GM18520 (cell line): ENCODE measurements at regions not wholly inside any gene's neighbourhood (a gene's known extent, or its start where the extent isn't known, plus 50 kb on each side); places are given as distances from the start of the nearest gene placed in this dataset.
A peak's percentile ranks its signal among the peaks of the same experiment; 100 is the strongest.
"Not testable (repeated sequence)": the region's sequence is repeated elsewhere in the genome, so short reads cannot be mapped to it uniquely, and the experiment has no call there.

Experiments used
- ATAC-seq: cut with Tn5 transposase; IDR thresholded peaks from one replicate; pipeline ENCODE4 v1.9.1; 2021; ENCODE audit not compliant: unreplicated experiment

- ATAC-seq: no peak
Observed at GRCh38 chr6:140376209-140376608, 1001.8 kb upstream of the CITED2 start.

DNA sequence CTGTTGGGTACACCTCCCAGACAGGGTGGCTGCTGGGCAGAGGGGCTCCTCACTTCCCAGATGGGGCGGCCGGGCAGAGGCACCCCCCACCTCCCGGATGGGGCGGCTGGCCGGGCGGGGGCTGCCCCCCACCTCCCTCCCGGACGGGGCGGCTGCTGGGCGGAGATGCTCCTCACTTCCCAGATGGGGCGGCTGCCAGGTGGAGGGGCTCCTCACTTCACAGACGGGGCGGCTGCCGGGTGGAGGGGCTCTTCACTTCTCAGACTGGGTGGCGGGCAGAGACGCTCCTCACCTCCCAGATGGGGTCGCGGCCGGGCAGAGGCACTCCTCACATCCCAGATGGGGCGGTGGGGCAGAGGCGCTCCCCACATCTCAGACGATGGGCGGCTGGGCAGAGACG, 999.3 kb upstream of the CITED2 start:
- ATAC-seq: not testable (repeated sequence)

DNA sequence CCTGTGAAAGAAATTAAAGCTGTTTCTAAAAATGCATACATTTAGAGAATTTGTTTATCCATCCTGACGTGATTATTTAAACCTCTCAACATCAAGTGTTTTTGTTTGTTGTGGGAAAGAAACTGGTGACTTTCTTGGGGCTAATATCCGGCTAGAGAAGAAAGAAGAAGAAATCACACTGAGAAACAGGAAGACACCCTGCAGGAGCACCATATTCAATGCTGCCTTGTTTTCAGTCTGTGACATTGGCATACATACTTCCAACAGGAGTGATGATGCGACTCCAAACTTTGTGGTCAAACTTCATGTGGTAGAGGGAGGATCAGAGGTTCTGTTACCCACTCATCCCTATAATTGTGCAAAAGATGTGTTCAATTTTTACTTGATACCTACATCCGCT, 997.6 kb upstream of the CITED2 start:
- no peak for ATAC-seq

GRCh38 chr6:140370976-140371870, 996.8 kb upstream of the CITED2 start:
- ATAC-seq: no peak

DNA sequence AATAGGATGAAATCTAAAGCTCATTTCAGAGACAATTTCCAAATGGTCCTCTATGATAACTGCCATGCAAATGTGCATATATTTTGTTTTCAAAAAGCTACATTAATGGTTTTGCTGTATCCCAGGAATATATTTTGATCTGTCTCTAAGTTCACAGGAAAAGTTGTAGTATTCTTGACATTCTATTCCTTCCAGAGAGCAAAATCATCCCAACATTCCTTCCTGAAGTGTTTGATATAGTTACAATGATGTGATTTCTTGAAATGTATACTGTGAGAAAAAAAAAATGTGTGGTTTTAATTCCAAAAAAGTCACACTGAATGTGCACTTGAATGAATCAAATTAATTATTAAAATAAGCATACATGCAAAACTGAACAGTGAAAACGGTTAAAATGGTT, 996.0 kb upstream of the CITED2 start:
- no peak for ATAC-seq

DNA sequence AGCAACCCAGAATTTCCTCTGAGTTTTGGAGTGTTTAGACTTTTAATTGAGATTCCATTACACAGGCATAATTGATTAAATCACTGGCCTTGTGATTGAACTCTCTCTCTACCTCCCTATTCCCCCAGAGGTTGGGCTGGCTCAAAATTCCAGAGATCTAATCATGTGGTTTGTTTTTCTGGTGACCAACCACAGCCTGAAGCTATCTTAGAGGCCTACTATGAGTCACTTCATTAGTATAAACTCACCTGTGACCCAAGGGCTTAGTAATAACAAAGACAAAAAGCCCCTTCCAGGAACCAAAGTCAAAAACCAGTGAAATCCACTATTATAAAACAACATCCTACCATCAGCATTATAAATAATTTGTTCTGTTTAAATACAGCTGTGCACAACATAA, 992.5 kb upstream of the CITED2 start:
- no peak for ATAC-seq

DNA sequence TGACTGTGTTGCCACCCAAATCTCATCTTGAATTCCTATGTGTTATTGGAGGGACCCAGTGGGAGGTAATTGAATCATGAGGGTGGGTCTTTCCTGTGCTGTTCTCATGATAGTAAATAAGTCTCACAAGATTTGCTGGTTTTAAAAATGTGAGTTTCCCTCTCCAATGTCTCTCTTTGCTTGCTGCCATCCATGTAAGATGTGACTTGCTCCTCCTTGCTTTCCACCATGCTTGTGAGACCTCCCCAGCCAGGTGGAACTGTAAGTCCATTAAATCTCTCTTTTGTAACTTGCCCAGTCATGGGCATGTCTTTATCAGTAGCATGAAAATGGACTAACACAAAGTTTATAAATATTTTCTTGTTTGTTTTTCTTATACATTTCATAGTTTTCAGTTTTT, 990.5 kb upstream of the CITED2 start:
- no peak for ATAC-seq

GRCh38 chr6:140360651-140361050, 986.2 kb upstream of the CITED2 start:
- ATAC-seq: no peak

- no peak for ATAC-seq
Observed at GRCh38 chr6:140355476-140355875, 981.0 kb upstream of the CITED2 start.

- ATAC-seq: no peak
Observed at GRCh38 chr6:140354296-140354695, 979.8 kb upstream of the CITED2 start.

DNA sequence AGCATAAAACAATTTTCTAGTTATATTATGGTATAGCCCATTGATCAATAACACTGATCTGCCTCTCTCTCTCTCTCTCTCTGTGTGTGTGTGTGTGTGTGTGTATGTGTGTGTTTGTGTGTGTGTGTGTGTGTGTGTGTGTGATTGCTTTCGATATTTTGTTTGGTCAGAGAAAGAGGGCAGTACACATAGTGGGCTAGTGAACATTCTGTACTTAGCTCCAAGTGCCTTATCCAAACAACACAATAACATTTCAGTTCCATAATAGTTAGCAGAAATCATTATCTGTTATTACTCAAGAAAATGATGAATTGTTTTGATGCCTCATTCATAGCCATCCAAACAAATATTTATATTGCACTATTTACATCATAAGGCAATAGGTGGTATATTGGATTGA, 979.1 kb upstream of the CITED2 start:
- ATAC-seq: no peak

- ATAC-seq: no peak
Observed at GRCh38 chr6:140346428-140346827, 972.0 kb upstream of the CITED2 start.

DNA sequence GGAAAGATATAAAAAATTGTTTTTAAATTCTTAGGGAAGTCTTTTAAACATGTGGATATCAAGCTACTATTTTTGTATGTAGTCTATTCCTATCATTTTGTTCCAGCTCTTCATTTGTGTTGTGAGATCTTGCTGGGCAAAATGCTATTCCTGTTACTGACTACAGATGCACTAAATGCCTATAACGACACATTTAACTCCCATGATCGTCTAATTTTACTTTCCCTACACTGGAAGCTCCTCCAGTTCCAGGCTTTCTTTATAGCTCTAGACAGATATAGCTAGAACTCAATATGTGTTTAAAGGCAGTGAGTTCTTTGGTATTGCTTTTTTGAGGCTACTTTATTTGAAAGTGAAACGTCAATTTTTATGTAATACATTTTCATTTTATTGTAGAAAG, 971.5 kb upstream of the CITED2 start:
- ATAC-seq: no peak

DNA sequence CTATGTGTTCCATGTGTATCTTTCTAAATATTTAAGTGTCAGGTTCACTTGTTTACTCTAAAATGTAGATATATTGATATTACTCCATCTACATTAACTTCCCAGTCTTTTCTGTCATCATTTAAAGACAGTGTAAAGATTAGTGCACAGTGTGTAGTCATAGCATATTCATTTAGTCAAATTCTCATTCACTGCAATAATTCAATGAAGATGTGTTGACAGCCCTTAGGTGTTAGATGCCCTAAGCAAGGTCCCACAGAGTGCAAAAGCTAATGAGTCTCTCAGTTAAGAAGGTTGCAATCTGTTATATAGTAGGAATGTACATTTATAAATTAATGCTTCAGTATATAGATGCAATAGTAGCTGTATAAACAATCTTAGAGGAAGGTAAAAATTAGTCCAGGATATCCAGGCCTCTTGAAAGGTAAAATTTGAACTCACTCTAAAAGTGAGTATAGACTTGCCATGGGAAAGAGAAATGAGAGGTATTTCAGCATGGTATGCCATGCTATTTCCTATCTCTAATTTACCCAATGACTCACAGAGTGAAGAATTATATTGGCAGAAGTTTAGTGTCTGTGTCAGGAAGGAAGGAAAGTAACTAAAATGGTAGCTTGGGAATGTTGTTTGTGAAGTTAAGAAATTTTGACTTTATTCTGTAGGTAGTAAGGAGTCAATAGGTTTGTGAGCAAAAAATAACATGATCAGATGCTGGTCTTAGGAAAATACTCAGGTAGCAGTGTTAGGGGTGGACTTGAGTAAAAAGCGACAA, 969.9 kb upstream of the CITED2 start:
- ATAC-seq: no peak

DNA sequence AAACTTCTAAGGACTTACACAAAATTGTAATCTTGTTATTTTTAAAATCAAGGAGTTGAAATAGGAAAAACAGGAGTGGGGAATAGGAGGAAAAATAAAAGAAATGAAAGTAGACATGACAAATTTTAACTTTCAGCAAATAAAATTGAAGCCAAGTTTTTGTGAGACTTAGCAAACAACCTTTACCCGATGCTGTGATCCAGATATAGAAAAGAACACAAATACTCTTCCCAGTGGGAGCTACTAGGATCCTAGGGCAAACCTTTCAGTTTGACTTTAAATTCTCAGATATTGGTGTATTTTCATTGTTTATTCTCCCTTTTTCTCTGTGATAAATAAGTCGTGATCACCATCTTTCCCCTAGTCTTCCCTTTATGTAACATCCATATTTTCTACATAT, 968.7 kb upstream of the CITED2 start:
- ATAC-seq: no peak

- ATAC-seq: no peak
Observed at GRCh38 chr6:140341272-140341671, 966.8 kb upstream of the CITED2 start.

DNA sequence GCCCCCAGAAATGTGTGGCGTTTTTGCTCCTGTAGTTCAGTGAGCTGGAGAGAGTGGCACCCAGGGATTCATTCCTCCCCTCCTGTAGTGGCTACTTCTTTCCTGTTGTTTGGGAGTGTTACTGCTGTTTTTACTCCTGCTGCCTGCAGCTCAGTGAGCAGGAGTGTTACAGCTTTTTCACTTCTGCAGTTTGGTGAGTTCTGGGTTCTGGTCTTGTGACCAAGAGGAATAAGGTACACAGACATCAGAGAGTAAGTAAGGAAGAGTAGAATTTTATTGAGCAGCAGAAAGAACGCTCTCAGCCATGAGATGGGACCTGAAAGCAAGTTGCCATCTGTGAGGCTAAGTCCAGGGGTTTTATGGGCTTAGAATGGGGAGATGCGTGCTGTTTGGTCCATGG, 966.3 kb upstream of the CITED2 start:
- no peak for ATAC-seq

DNA sequence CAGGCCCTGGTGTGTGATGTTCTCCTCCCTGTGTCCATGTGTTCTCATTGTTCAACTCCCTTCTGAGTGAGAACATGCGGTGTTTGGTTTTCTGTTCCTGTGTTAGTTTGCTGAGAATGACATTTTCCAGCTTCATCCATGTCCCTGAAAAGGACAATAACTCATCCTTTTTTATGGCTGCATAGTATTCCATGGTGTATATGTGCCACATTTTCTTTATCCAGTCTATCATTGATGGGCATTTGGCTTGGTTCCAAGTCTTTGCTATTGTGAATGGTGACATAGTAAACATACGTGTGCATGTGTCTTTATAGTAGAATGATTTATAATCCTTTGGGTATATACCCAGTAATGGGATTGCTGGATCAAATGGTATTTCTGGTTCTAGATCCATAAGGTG, 964.6 kb upstream of the CITED2 start:
- not testable (repeated sequence) for ATAC-seq

- ATAC-seq: no peak
Observed at GRCh38 chr6:140321891-140322290, 947.4 kb upstream of the CITED2 start.

DNA sequence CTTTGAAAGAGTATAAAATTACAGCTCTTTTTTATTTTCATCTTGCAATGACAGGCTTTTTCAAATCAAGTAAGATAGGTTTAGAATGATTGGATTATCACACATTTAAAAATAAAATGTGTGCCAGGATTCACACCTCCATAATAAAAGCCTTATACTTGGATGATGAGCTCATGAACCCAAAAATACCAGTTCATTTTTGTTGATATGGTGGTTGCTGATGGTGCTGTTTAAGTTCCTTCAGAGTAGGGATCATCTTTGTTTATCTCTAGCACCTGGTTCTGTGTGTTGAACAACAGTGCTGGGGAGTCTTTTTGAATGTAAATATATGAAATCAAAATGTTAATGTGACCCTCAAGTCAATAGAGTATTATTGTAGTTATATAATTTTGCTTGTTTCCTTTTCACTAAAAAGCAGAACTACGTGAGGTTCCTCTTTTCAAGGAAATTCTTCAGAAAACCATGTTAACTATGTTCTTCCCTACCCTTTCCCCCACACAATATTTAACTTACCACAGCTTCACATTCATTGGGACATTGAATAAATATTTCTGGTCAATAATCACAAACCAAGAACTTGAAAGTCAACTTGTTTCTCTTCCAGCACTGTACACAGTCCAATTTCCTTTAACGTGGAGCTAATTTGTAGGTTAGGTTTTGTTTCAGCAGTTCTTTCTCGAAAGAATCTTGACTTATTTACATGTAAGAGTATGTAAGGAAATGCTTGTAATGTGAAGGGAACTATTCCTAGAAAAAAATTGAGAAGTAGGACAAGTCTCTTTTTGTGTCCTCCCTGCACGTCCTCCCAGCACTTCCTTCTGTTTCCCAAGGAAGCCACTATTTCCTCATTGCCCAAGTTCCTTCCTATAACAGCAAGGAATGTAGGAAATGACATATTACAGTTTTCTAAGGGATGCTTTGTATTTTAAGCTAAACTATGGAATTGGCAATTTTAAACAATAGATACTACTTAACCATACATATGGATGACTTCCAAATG, 945.9 kb upstream of the CITED2 start:
- ATAC-seq: no peak

DNA sequence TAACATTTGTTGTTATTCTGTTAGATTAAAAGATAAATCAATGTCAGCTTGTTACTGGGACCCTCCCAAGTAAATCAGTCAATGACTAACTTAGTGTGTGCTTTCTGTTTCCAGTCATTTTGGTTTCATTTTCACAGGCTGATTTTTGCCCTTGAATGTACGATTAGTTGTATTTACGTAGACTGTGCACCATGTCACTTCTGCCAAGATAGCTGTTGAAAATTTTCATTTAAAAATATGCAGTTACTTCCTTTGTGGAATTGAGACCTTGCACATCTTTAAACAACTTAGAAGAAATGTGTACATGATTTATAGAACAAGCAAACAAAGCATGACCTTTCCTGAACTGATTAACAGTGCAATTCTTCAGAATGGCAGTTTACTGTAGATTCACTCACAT, 944.8 kb upstream of the CITED2 start:
- peak; percentile 61 for ATAC-seq
